ENCODE measurements at regions not wholly inside any gene's neighbourhood (a gene's known extent, or its start where the extent isn't known, plus 50 kb on each side); places are given as distances from the start of the nearest gene placed in this dataset.
"Not testable (repeated sequence)": the region's sequence is repeated elsewhere in the genome, so short reads cannot be mapped to it uniquely, and the experiment has no call there.

GRCh38 chr17:73912373-73912746 lies 268.1 kb upstream of the SDK2 start:
- no peaks in the 10 kb centered on the region for H3K79me2 ChIP-seq (ENCODE audit: low read length)
- TF ChIP-seq CTCF (IDR thresholded peaks at IDR 0.05; ENCODE audit: low read length) (no peak), EZH2 (optimal IDR thresholded peaks at IDR 0.05; ENCODE audit: low read depth, low read length) (no peak), EZH2phosphoT487 (IDR thresholded peaks at IDR 0.05; ENCODE audit: low read length) (no peak)
- no peaks in the 10 kb centered on the region for H3K9me2 ChIP-seq (replicated peaks; ENCODE audit: insufficient read depth, low read length)
- H3K4me2 ChIP-seq (ENCODE audit: low read depth, low read length) = no peak overlapping the region
- H4K20me1 ChIP-seq (ENCODE audit: insufficient read depth, low read length) = no peaks in the 10 kb centered on the region
- no peaks in the 10 kb centered on the region for H3K4me1 ChIP-seq (ENCODE audit: low read length)
- H3K27ac ChIP-seq (ENCODE audit: low read length) = no peak overlapping the region
- no peak overlapping the region for H3K9ac ChIP-seq (ENCODE audit: low read length)
- no peak for DNase-seq
- peaks cover 56% of the 10 kb centered on the region for H3K27me3 ChIP-seq (replicated peaks; ENCODE audit: insufficient read depth, low read length)
- no peaks in the 10 kb centered on the region for H3K9me3 ChIP-seq (replicated peaks; ENCODE audit: insufficient read depth, low read length)
- no peaks in the 10 kb centered on the region for H3K36me3 ChIP-seq (replicated peaks; ENCODE audit: insufficient read depth, low read length)
- H3F3A ChIP-seq (ENCODE audit: insufficient read depth, low read length) = no peaks in the 10 kb centered on the region
- no peak overlapping the region for H2AFZ ChIP-seq (ENCODE audit: low read length)
- no peak overlapping the region for H3K4me3 ChIP-seq (ENCODE audit: low read length)

- Histone ChIP-seq H3K4me1 (ENCODE audit: low read length) (no peaks in the 10 kb centered on the region), H3K36me3 (replicated peaks; ENCODE audit: insufficient read depth, low read length) (no peaks in the 10 kb centered on the region), H3K9me2 (replicated peaks; ENCODE audit: insufficient read depth, low read length) (no peaks in the 10 kb centered on the region), H3F3A (ENCODE audit: insufficient read depth, low read length) (no peaks in the 10 kb centered on the region), H3K27ac (ENCODE audit: low read length) (no peak overlapping the region), H3K4me2 (ENCODE audit: low read depth, low read length) (no peak overlapping the region), H3K27me3 (replicated peaks; ENCODE audit: insufficient read depth, low read length) (peaks cover 58% of the 10 kb centered on the region), H3K4me3 (ENCODE audit: low read length) (no peak overlapping the region), H3K79me2 (ENCODE audit: low read length) (no peaks in the 10 kb centered on the region), H3K9me3 (replicated peaks; ENCODE audit: insufficient read depth, low read length) (no peaks in the 10 kb centered on the region), H4K20me1 (ENCODE audit: insufficient read depth, low read length) (no peaks in the 10 kb centered on the region), H2AFZ (ENCODE audit: low read length) (no peak overlapping the region), H3K9ac (ENCODE audit: low read length) (no peak overlapping the region)
- no peak for DNase-seq
- TF ChIP-seq EZH2 (optimal IDR thresholded peaks at IDR 0.05; ENCODE audit: low read depth, low read length) (no peak), EZH2phosphoT487 (IDR thresholded peaks at IDR 0.05; ENCODE audit: low read length) (no peak), CTCF (IDR thresholded peaks at IDR 0.05; ENCODE audit: low read length) (no peak)
Observed at GRCh38 chr17:73914536-73915274, 270.5 kb upstream of the SDK2 start.

- H3F3A ChIP-seq (ENCODE audit: insufficient read depth, low read length); H3K9me3 ChIP-seq (replicated peaks; ENCODE audit: insufficient read depth, low read length); DNase-seq; H3K27ac ChIP-seq (ENCODE audit: low read length); H4K20me1 ChIP-seq (ENCODE audit: insufficient read depth, low read length); H3K36me3 ChIP-seq (replicated peaks; ENCODE audit: insufficient read depth, low read length); H3K79me2 ChIP-seq (ENCODE audit: low read length); H3K4me3 ChIP-seq (ENCODE audit: low read length); H3K4me1 ChIP-seq (ENCODE audit: low read length); H3K4me2 ChIP-seq (ENCODE audit: low read depth, low read length); H3K9me2 ChIP-seq (replicated peaks; ENCODE audit: insufficient read depth, low read length); H2AFZ ChIP-seq (ENCODE audit: low read length); H3K9ac ChIP-seq (ENCODE audit: low read length): not testable (repeated sequence)
- H3K27me3 ChIP-seq (replicated peaks; ENCODE audit: insufficient read depth, low read length) = peaks cover 67% of the 10 kb centered on the region
Observed at GRCh38 chr17:73919033-73919432, 274.8 kb upstream of the SDK2 start.

GRCh38 chr17:73921306-73921705 lies 277.1 kb upstream of the SDK2 start:
- Histone ChIP-seq H3K9ac (ENCODE audit: low read length) (no peak overlapping the region), H3K27me3 (replicated peaks; ENCODE audit: insufficient read depth, low read length) (peaks cover 65% of the 10 kb centered on the region), H3K4me2 (ENCODE audit: low read depth, low read length) (no peak overlapping the region), H3K27ac (ENCODE audit: low read length) (no peak overlapping the region), H3K4me1 (ENCODE audit: low read length) (no peaks in the 10 kb centered on the region), H3K4me3 (ENCODE audit: low read length) (no peak overlapping the region), H4K20me1 (ENCODE audit: insufficient read depth, low read length) (no peaks in the 10 kb centered on the region), H2AFZ (ENCODE audit: low read length) (no peak overlapping the region), H3K79me2 (ENCODE audit: low read length) (no peaks in the 10 kb centered on the region), H3K9me3 (replicated peaks; ENCODE audit: insufficient read depth, low read length) (no peaks in the 10 kb centered on the region), H3F3A (ENCODE audit: insufficient read depth, low read length) (no peaks in the 10 kb centered on the region), H3K36me3 (replicated peaks; ENCODE audit: insufficient read depth, low read length) (no peaks in the 10 kb centered on the region), H3K9me2 (replicated peaks; ENCODE audit: insufficient read depth, low read length) (no peaks in the 10 kb centered on the region)
- TF ChIP-seq CTCF (IDR thresholded peaks at IDR 0.05; ENCODE audit: low read length) (no peak), EZH2phosphoT487 (IDR thresholded peaks at IDR 0.05; ENCODE audit: low read length) (no peak), EZH2 (optimal IDR thresholded peaks at IDR 0.05; ENCODE audit: low read depth, low read length) (no peak)
- no peak for DNase-seq

All from MM.1S (cell line).